GM12892 (cell line): ENCODE measurements at regions not wholly inside any gene's neighbourhood (a gene's known extent, or its start where the extent isn't known, plus 50 kb on each side); places are given as distances from the start of the nearest gene placed in this dataset.

Experiments used
- DNase-seq: peaks from one replicate; pipeline ENCODE4 v3.0.0; 2011; ENCODE audit not compliant: insufficient read length
- FAIRE-seq: peaks from 2 replicates; lab custom pipeline; 2011; peaks lifted over from hg19 to GRCh38; lab: Jason Lieb, UNC
- POLR2A ChIP-seq: IDR thresholded peaks from 2 replicates; pipeline ENCODE4 v1.6.1; 2011; ENCODE audit warnings: low read depth, low read length, control low read depth
- POLR2AphosphoS5 ChIP-seq: IDR thresholded peaks from 2 replicates; pipeline ENCODE4 v1.6.1; 2011; ENCODE audit warnings: low read depth, low read length, control low read depth
- TAF1 ChIP-seq: IDR thresholded peaks from 2 replicates; pipeline ENCODE4 v1.6.1; 2011; ENCODE audit warnings: low read depth, mild to moderate bottlenecking, control low read depth, low read length, borderline replicate concordance

DNA sequence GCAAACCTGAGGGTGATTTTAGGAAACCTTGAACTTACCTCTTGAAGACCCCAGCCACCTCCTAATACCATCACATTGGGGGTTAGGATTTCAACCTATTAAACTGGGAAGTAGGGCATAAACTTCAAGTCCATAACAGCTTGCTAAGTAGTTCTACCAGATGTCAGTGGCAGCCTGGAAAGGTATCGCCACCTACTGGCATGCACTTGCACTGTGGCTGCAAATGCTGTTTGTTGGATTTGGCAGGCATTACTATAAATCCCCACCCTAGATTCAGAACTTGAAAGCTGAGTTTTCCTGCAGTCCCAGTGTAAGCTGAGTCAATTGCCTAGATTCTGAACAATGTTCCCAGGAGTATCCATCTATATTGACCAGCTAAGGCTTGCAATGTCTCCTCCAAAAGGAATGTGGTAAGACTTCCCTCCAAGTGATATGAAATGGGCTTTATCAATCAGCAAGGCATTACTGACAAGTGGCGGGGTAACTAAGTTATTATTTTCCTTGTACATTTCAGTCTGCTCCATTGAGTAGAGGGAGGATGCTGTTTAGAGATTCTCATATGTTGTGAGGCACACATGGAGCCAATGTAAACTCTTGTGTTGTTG, 474.5 kb downstream of the PTPRC start:
- FAIRE-seq (no peak), DNase-seq (no peak)
- no peak for TF ChIP-seq POLR2A
- TF ChIP-seq POLR2AphosphoS5: no peak
- TF ChIP-seq TAF1: no peak

DNA sequence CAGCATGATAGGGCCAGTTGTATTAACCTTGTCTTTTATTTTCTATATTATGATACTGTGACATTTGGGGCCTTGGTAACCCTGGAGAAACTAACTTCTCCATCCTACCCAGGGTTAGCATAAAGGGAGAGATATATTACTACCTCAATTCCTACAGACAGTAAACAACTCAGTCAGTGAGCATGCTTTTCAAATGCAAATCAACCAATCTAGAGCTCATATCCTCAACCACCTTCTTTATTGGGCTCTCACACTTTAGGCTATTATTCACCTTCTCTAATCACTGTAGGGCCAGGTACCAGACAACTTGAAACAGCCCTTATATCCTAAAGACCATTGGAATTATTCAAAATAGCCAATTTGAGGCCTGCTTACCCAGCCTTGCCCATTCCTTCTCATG, 477.6 kb downstream of the PTPRC start:
- FAIRE-seq: no peak
- no peak for DNase-seq
- TF ChIP-seq TAF1: no peak
- TF ChIP-seq POLR2AphosphoS5: no peak
- TF ChIP-seq POLR2A: no peak

DNA sequence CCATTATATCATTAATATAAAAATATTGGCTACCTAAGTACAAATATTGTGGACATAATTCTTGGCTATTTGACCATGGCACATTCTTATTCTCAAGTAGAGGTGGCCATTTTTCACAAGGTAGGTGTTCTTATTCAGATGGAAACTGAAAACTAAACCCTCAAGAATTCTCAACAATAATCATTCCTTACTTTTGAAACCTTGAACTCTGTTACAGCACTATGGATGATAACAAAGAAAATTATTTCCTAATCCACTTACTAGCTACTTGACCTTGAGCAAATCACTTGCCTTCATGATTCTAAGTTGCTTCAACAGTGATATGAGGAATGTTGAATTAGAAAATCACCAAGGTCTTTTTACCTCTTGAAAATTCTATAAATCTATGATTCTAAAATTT, 482.2 kb downstream of the PTPRC start:
- no peak for FAIRE-seq
- TF ChIP-seq POLR2AphosphoS5: no peak
- TF ChIP-seq TAF1: no peak
- TF ChIP-seq POLR2A: no peak
- DNase-seq: no peak

DNA sequence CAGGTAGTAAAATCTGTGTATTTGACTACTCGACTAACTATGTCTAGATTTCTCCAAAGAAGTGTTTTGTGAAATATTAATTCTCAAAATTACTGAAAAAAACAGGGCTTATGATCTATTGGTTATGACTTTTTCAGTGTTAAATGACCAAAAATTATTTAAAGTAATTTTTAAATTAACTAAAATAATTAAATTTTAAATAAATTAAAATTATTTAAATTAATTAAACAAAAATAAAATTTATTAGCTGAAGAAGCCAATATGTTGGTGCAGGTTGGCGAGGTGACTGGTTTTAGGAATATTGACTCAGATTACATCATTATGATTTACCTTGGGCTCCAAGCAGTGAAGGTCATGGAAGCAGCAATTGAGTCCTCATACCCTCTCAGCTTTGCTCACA, 483.2 kb downstream of the PTPRC start:
- TF ChIP-seq POLR2AphosphoS5 (no peak), TAF1 (no peak), POLR2A (no peak)
- DNase-seq: no peak
- FAIRE-seq: no peak

DNA sequence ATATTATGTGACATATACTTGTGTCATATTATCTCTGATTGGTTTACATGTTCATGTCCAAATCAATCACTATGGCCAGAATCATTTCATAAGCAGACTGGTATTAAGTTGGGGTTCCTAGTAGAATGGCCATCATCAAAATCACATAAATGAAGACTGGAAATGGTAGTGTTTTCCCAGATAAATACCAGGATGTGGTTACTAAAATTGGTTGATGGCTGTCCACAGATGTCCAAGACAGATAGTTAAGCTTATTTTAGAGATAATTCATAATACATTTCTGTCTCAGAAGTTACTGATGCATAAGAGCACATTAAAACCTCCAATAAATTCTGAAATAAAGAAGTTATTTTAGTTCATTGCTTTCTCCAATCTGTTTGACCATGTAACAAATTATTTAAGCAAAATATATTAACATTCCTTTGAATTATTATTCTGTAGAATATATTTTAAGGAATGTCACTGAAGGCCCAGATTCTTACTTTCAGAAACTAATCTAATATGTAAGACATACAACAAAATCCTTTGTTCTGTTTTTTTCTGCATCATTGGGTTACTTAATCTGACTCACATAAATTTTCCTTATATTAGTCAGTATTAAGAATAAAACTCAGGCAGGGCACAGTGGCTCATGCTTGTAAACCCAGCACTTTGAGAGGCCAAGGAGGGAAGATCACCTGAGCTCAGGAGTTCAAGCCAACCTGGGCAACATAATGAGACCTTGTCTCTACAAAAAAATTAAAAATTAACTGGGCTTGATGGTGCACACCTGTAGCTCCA, 483.9 kb downstream of the PTPRC start:
- DNase-seq: no peak
- TF ChIP-seq POLR2AphosphoS5 (no peak), POLR2A (no peak), TAF1 (no peak)
- no peak for FAIRE-seq

DNA sequence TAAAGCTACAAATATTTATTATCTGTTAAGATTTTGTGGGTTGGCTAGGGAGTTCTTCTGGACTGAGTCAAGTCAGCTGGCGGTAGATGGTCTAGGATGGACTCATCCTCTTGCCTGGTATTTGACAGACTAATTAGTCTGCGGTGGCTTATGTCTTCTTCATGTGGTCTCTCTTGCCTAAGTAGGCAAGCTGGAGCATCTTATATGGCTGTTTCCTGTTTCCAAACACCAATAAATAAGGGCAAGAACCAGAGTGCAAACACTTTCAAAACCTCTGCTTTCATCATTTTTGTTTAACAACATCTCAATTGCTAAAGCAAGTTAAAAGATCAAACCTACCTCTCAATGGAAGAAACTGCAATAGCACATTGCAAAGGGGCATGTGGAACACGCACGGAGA, 484.8 kb downstream of the PTPRC start:
- no peak for DNase-seq
- no peak for FAIRE-seq
- TF ChIP-seq POLR2AphosphoS5 (no peak), POLR2A (no peak), TAF1 (no peak)

DNA sequence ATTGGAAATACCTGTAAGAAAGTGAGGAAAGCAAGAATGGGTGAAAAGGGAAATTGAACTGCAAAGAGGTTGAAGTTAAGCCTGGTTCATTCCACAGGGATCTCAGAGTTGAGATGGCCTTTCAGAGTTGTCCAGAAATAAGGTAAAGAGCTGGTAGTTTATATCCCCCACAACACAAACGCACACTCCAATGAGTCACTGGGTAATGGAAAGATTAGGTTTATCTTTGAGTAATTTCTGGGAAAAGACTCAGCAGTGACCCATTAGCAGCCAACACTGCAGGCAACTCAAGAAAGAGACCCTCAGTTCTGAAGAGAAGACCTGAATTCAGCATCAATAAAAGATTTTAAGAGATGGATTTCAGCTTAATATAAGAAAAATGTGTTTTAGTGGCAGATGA, 485.5 kb downstream of the PTPRC start:
- TF ChIP-seq TAF1: no peak
- TF ChIP-seq POLR2A: no peak
- TF ChIP-seq POLR2AphosphoS5: no peak
- no peak for DNase-seq
- no peak for FAIRE-seq

DNA sequence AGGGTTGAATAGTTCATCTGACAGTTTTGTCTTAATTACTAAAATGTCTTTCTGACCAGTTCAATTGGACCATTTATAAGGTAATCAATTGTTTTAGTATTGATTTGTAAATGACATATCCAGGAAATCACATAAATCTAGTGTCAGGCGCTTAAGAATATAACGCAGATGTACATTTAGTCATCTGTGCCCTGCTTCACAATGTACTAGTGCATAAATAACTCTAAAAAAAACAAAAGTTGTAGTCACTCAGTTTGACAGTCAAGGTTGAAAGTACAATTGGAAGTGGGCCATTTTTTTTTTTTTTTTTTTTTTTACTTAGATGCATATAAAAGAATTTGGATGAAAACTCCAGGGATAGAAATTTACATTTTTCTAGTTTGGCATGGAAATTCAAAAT, 490.4 kb downstream of the PTPRC start:
- DNase-seq: no peak
- no peak for FAIRE-seq
- TF ChIP-seq TAF1 (no peak), POLR2AphosphoS5 (no peak), POLR2A (no peak)

DNA sequence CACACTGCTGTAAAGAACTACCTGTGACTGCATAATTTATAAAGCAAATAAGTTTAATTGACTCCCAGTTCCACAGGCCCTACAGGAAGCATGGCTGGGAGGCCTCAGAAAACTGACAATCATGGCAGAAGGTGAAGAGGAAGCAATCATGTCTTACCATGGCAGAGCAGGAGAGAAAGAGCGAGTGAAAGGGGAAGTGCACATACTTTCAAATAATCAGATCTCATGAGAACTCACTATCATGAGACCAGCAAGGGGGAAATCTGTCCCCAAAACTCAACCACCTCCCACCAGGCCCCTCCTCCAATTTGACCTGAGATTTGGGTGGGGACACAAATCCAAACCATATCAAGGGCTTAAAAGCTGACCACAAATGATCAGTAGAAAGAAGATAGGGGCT, 493.2 kb downstream of the PTPRC start:
- TF ChIP-seq POLR2AphosphoS5 (no peak), TAF1 (no peak), POLR2A (no peak)
- no peak for FAIRE-seq
- no peak for DNase-seq

DNA sequence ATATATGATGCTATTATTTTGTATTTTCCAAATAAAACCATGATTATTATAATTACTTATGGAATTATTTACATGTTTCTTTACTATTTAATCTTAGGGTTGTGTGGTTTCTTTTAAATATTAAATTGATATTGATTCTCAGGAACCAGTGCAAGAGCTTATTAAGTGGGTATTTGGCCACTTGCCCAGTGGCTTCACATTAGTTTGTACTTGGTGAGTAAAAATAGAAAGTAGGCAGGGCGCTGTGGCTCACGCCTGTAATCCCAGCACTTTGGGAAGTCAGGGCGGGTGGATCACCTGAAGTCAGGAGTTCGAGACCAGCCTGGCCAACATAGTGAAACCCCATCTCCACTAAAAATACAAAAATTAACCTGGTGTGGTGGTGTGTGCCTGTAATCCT, 497.1 kb downstream of the PTPRC start:
- TF ChIP-seq TAF1 (no peak), POLR2AphosphoS5 (no peak), POLR2A (no peak)
- no peak for DNase-seq
- no peak for FAIRE-seq

DNA sequence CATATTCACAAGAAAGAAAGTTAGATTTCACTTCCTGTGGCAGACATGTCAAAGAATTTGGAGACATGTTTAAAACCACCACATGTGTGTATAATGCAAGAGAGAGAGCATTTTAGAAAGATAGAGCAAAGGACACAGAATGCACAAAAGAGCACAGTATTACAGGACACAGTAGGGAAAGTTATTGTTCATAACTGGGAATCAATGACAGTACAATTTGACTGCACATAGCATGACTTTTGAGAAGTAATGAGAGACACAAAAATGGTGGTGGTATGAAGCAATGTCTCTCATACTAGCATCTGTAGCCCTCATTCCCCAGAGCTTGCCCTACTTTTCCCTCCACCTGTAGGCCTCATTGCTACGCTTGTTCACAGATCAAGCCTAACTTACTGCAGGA, 499.2 kb downstream of the PTPRC start:
- TF ChIP-seq POLR2AphosphoS5 (no peak), POLR2A (no peak), TAF1 (no peak)
- DNase-seq (no peak), FAIRE-seq (no peak)

DNA sequence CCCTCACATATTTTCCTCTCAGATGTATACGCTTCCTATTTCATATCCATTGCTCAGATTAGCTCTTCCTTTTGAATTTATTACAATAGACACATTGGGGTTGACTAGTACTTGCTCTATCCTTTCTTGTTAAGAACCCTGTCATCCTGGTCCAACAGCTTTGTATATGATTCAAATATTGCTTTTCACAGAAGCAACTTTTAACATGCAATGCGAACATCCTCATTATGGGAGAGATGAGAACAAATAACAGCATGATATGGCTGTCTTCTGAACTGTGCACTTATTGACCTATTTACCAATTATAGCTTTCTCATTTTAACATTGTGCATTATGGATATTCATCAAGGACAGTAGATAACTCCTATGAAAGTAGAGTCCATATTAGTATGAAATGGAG, 510.8 kb downstream of the PTPRC start:
- FAIRE-seq: no peak
- no peak for DNase-seq
- TF ChIP-seq POLR2A (no peak), POLR2AphosphoS5 (no peak), TAF1 (no peak)
